Ammon's horn (tissue), 1 donor: ENCODE measurements at regions not wholly inside any gene's neighbourhood (a gene's known extent, or its start where the extent isn't known, plus 50 kb on each side); places are given as distances from the start of the nearest gene placed in this dataset.

ENCODE experiments used
- DNase-seq: peaks from one replicate; pipeline ENCODE4 v3.0.0-alpha.2; 2016; ENCODE audit warnings: low spot score

GRCh38 chr1:22245726-22246125 is 102.8 kb upstream of the WNT4 start:
- DNase-seq: no peak

DNA sequence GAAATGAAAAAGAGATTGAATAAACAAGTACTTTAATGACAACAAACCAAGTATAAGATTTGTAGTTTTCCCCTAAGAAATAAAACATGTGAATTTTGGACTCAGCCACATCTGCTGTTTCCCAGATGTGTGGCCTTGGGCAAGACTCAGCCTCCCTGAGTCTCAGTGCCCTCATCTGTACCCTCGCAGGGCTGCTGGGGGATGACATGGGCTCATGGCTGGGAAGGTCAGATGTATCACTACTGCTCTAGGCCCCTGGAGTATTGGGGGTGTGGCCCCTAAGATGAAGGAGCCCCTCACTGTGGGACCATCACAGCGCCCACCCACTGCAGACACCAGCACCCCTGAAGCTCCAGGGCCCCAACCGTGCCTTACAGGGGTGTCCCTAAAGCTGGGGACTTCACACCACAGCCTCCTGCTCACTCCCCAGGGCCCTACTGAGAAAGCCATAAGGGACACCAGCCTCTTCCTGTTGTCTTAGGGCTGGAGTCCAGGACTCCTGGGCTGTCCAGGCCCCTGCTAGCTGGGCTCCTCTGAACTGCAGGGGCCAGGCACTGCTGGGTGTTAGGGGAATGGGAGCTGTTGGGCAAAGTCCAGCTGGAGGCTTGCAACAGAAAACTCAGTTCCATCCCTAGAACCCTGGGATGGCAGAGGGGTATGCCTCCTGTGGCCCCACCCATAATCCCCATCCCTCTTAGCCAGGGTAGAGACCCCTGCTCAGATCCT is 104.0 kb upstream of the WNT4 start:
- DNase-seq: no peak

DNA sequence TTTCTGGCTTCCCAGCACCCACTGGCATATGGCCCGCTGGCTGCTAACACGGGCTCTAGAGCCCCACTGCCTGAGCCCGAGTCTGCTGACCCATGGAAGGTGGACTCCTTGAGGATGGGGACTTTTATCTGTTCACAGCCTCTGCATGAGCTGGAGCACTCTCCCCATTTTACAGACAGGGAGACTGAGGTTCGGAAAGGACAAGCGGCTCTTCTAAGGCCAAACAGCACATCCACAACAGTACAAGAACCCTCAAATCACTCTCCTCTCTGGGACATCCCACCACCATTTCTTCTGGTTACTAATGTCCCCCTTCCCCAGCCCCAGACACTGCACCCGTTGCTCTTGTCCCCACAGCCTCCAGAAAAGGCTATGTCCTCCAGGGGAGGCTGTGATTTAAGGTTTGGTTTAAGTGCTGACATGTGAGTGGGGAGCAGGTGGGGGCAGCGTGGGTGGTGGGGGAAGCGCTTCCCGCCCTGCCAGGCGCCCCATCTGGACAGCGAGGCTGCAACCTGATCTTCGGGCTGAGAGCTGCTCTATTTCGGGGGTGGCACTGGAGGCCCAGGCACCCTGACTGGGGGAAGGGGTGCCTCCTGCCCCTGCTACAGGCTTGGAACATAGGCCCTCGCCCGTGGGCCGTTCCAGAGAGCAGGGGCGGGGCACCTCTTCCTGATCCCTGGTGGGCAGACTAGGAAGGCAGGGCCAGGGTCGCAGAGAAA is 104.8 kb upstream of the WNT4 start:
- DNase-seq: no peak

DNA sequence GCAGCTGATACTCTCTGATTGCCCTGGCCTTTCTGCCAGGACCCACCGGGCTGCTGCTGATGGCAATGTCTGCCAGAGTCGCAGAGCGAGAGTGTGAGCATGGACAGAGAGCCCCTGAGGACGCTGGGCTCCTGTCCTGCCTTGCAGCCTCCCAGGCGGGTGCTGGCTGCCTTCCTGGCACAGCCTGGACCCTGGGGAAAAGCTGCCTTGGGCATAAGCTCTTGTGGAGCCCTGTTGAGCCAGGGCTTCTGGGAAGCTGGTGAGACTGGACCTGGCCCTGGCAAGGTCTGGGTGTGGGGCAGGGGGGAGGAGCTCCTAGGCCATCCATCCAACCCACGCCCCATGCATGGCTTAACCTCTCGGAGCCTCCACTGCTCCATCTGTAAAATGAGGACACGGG is 105.8 kb upstream of the WNT4 start:
- no peak for DNase-seq

DNA sequence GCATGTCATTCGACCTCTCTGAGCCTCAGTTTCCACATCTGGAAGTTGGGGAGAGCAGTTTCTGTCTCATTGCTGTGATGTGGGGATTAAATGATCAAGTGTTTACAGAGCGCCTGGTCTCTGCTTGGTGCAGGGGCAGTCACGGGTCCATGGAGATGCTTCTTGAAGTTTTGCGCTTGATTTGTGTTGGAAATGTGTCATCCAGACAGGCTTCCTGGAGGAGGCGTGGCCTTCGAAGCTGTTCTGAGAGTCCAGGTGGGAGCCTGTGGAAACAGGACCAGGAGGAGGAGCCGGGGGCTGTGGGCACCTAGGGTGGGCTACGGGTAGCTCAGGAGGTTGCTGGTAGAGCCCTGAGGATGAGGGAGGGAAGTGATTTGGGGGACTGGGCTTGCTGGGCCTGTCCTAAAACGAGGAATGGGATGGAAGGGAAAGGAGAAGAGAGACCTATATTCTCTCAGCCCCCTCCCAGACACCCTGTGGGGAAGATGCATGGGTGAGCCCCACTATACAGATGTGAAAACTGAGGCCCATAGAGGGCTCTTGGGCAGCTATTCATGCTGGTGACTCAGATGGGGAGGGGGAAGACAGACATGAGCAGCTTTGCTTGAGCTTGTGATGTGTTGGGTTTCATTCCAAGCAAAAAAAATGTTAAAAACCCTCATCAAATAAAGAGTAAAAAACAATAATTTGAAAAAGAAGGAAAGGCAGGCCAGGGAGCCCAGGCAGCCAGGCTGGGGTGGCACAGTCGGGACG is 107.2 kb upstream of the WNT4 start:
- no peak for DNase-seq

DNA sequence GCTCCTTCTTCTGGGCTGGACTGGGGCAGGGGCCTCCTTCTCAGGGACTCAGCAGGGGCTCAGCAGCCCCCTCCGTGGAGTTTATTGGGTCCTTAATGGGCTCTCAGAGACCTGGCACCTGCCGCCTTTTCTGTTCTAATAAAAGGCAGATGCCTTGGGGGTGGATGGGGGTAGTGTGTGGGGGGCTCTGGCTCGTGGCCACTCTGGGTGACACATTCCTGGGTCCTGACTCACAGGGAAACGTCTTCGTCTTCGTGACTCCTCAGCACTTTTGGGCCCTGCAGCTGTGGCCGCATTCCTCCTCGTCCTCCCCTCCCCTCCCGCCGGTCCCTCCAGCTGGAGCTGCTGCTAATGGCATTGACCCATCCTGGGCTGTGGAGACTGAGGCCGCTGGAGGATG is 107.8 kb upstream of the WNT4 start:
- no peak for DNase-seq

- DNase-seq: no peak
These were observed 109.4 kb upstream of the WNT4 start for GRCh38 chr1:22252251-22252650.

GRCh38 chr1:22253012-22253790 is 110.3 kb upstream of the WNT4 start:
- no peak for DNase-seq

DNA sequence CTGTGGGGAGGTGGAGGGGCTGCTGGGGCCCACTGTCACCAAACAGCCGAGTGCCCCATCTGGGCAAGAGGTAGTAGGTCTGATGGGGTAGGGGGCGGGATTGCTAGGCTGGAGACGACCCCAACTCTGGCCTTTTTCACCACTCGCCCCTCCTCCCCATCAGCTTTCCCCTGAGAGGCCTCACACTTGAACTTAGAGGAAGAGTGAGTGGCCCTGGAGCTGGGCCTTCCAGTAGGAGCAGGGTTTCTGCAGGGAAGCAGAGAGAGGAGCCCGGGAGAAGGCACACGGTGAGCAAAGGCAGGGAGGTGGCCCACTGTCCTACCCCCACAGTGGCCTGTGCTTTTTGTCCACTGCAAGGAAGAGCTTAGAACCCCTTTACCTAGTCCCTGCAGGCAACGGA is 111.9 kb upstream of the WNT4 start:
- no peak for DNase-seq

DNA sequence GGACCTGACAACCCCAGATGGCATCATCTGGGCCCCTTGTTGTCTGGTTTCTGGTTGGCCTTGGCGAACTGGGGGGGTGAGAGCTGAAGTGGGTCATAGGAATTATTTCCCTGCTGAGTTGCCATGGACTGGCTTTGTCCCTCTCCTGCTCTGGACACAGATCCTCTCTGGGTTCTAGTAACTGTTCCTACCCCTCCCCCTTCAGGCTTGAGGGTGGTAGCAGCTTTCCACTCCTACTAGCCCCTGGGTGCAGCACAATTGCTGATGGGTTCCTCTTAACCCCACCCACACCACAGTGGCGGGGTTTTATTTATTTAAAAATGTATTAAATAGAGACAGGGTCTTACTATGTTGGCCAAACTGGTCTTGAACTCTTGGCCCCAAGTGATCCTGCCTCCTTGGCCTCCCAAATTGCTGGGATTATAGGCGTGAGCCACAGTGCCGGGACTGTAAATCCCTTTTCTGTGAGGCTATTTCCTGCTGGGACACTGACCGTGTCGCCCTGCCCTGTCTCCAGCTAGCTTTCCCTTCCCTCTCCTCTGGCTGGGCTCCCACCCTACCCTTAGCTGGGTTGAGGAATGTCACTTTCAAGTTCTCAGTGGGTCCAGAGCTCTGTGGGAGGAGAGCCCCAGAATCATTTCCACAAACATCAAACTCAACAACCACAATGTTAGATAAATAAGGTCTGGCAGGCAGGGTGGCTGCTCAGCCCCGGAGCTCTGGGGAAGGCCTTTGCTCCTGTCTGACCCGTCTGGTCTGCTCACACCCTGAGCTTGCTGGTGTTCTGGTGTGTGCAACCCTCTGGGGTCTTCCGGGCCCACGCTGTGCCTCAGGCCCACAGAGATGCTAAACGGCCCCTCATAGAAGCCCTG is 112.7 kb upstream of the WNT4 start:
- DNase-seq: no peak

GRCh38 chr1:22256213-22256512 is 113.3 kb upstream of the WNT4 start:
- DNase-seq: no peak

DNA sequence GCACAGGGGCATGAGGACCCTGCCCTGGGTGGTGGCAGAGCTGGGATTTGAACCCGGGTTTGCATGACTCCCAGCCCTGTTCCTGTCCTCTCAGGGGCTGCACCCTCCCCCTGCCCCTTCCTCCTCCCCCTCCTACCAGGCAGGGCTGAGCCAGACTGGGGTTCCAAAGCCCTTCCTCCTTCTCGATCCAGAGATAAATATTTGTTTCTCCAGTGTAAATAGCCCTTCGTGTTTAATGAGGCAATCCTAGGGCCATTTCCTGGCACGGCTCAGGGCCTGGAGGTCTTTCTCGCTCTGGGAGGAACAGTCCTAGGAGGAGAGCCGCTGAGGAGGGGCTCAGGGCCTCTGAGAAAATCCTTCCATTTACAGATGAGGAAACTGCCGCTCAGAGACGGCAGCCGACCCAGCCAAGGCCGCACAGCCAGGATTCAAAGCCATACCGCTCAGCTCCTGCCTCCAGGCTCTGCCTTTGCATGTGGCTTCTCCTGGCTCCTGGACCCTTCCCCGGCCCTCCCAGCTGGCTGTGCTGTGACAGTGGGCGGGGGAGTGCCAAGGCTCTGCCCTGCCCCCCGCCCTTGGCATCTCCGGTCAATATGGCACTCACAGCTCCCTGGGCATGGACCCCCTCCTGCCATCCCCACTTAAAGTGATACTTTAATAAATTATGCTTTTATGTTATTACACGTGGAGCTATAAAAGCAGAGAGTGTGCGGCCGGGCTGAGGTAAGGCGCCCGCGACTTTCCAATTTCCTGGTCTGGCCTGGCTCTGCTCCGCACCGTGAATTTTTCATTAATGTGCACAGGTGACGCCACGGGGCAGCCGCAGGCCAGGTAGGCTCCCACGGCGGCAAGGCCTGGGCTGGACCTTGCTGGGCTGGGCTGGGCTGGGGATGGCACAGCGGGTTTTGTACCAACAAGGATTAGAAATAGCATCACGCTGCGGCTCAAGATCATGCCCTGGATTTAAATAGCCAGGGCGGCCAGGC is 114.7 kb upstream of the WNT4 start:
- DNase-seq: no peak

DNA sequence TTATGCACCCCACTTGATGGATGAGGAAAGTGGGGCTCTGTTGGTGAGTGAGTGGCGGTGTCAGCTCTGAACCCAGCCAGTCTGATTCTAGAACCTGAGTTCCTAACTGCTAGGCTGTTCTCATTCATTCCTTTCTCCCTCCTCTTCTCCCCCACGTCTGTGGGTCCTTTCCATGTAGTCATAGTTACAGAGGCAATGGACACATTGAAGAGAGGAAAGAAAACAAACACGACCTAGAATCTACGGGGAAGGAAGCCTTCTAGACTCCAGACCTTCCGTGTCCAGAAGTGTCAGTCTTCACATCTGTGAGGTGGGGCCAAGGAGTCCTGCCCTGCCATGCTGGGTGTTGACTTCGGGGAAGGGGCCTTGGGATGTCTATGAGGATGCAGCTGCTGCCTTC is 115.8 kb upstream of the WNT4 start:
- DNase-seq: no peak

- DNase-seq: no peak
These were observed 116.8 kb upstream of the WNT4 start for GRCh38 chr1:22259551-22260282.

GRCh38 chr1:22260860-22261432 is 118.0 kb upstream of the WNT4 start:
- DNase-seq: no peak

DNA sequence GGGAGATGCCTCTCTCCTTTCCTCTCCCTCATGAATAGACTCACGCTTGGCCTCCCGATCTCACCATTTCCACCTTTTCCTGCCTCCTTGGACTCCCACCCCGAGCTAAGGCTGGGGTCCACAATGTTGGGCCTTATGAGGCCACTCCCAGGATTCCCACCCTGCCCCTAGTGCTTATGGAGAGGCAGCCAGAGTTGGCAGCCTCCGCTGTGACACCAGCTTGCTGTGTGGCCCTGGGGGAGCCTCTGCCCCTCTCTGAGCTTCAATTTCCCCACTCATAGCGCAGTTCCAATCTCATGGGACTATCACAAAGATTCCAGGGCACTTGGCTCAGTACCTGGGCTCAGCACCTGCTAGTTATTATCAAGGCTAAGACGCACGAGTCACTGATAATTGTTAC is 118.7 kb upstream of the WNT4 start:
- no peak for DNase-seq

GRCh38 chr1:22262583-22262982 is 119.7 kb upstream of the WNT4 start:
- no peak for DNase-seq

GRCh38 chr1:22263359-22263758 is 120.5 kb upstream of the WNT4 start:
- no peak for DNase-seq
